ENCODE measurements at regions not wholly inside any gene's neighbourhood (a gene's known extent, or its start where the extent isn't known, plus 50 kb on each side); places are given as distances from the start of the nearest gene placed in this dataset.

GRCh38 chr14:55975281-55975910 is 142.8 kb upstream of the PELI2 start:
- DNase-seq (ENCODE audit: low read depth): no peak
- TF ChIP-seq, protein P1, sequence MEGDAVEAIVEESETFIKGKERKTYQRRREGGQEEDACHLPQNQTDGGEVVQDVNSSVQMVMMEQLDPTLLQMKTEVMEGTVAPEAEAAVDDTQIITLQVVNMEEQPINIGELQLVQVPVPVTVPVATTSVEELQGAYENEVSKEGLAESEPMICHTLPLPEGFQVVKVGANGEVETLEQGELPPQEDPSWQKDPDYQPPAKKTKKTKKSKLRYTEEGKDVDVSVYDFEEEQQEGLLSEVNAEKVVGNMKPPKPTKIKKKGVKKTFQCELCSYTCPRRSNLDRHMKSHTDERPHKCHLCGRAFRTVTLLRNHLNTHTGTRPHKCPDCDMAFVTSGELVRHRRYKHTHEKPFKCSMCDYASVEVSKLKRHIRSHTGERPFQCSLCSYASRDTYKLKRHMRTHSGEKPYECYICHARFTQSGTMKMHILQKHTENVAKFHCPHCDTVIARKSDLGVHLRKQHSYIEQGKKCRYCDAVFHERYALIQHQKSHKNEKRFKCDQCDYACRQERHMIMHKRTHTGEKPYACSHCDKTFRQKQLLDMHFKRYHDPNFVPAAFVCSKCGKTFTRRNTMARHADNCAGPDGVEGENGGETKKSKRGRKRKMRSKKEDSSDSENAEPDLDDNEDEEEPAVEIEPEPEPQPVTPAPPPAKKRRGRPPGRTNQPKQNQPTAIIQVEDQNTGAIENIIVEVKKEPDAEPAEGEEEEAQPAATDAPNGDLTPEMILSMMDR (conservative IDR thresholded peaks at IDR 0.05; ENCODE audit: low read length): no peak

GRCh38 chr14:55976219-55976618 is 142.0 kb upstream of the PELI2 start:
- no peak overlapping the region for H3K4me3 ChIP-seq (ENCODE audit: low read length)

More at GRCh38 chr14:55975281-55975910, 142.8 kb upstream of the PELI2 start:
- no peak overlapping the region for H3K4me3 ChIP-seq (ENCODE audit: low read length)

GRCh38 chr14:55976655-55977054 is 141.6 kb upstream of the PELI2 start:
- TF ChIP-seq, protein P1 (conservative IDR thresholded peaks at IDR 0.05; ENCODE audit: low read length): no peak
- H3K4me3 ChIP-seq (ENCODE audit: low read length): no peak overlapping the region
- DNase-seq (ENCODE audit: low read depth): no peak

More at GRCh38 chr14:55976219-55976618, 142.0 kb upstream of the PELI2 start:
- TF ChIP-seq, protein P1 (conservative IDR thresholded peaks at IDR 0.05; ENCODE audit: low read length): no peak
- DNase-seq (ENCODE audit: low read depth): no peak

DNA sequence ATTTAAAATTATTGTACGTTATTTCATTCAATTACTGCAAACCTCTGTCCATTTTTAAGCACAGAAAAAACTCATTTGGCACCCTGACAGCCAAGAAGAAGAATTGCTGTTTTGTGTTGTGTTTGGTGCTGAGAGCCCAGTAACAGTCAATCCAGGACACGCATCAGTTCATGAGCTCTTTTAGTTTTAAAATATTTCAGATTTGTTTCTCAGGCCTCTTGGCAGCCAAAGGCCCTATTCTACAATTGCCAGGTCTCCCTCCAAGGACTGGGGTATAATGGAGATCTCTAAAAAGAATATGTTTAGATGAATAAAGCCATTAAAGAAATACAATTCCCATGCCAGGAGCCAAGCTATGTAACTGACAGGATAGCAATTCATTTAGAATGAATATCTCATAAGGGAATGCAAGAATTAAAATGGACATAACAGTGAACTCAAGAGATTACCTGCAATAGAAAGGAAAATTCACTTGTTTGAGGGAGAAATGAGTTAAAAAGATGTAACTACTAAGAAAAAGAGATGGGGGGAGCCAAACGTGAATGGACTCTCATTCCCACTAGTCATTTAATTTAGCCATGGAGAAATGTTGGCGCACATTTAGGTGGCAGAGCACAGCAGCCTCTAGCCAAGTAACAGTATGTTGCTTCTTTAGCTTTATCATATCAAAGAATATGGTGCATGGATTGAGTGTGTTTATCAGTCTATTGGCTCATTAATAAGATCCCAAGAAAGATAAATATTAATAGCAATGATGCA is 140.6 kb upstream of the PELI2 start:
- TF ChIP-seq, protein P1 (conservative IDR thresholded peaks at IDR 0.05; ENCODE audit: low read length): no peak
- H3K4me3 ChIP-seq (ENCODE audit: low read length): no peak overlapping the region
- DNase-seq (ENCODE audit: low read depth): no peak

GRCh38 chr14:55979096-55979495 is 139.1 kb upstream of the PELI2 start:
- no peak overlapping the region for H3K4me3 ChIP-seq (ENCODE audit: low read length)
- no peak for DNase-seq (ENCODE audit: low read depth)
- TF ChIP-seq, protein P1 (conservative IDR thresholded peaks at IDR 0.05; ENCODE audit: low read length): no peak

- no peak overlapping the region for H3K4me3 ChIP-seq (ENCODE audit: low read length)
- TF ChIP-seq, protein P1 (conservative IDR thresholded peaks at IDR 0.05; ENCODE audit: low read length): no peak
- no peak for DNase-seq (ENCODE audit: low read depth)
Measured at GRCh38 chr14:55979781-55980180, 138.4 kb upstream of the PELI2 start.

GRCh38 chr14:55980970-55981369 is 137.2 kb upstream of the PELI2 start:
- no peak overlapping the region for H3K4me3 ChIP-seq (ENCODE audit: low read length)
- TF ChIP-seq, protein P1 (conservative IDR thresholded peaks at IDR 0.05; ENCODE audit: low read length): no peak
- no peak for DNase-seq (ENCODE audit: low read depth)

All from AG10803 (cell line).